ENCODE measurements at regions not wholly inside any gene's neighbourhood (a gene's known extent, or its start where the extent isn't known, plus 50 kb on each side); places are given as distances from the start of the nearest gene placed in this dataset.

- Mint-ChIP-seq H3K27ac (no peak overlapping the region), H3K36me3 (no peaks in the 10 kb centered on the region), H3K4me1 (no peaks in the 10 kb centered on the region), H3K4me3 (no peak overlapping the region), H3K27me3 (no peaks in the 10 kb centered on the region), H3K9me3 (ENCODE audit: low read depth) (no peaks in the 10 kb centered on the region)
- ATAC-seq (no peak), DNase-seq (no peak)
- CTCF ChIA-PET: interaction anchor here (2.2 kb wide), 1 partner anchor 777 kb away, joined by 6 read pairs; no protein-coding TSS in a partner anchor
Measured at GRCh38 chr12:39105111-39105510, 199.7 kb upstream of the CPNE8 start.

GRCh38 chr12:39103552-39104165 is 198.3 kb upstream of the CPNE8 start:
- no peak overlapping the region for H3K27ac Mint-ChIP-seq
- ATAC-seq: peak; percentile 58
- H3K9me3 Mint-ChIP-seq (ENCODE audit: low read depth): no peaks in the 10 kb centered on the region
- H3K4me1 Mint-ChIP-seq: no peaks in the 10 kb centered on the region
- no peaks in the 10 kb centered on the region for H3K27me3 Mint-ChIP-seq
- CTCF ChIA-PET: interaction anchor here (0.9 to 2.2 kb wide), 5 partner anchors 169 to 776 kb away, joined by 4 to 6 read pairs (median 5); partner anchors contain the start of gene CPNE8
- DNase-seq: no peak
- no peaks in the 10 kb centered on the region for H3K36me3 Mint-ChIP-seq
- H3K4me3 Mint-ChIP-seq: no peak overlapping the region

GRCh38 chr12:39102474-39103209 is 197.3 kb upstream of the CPNE8 start:
- DNase-seq: no peak
- no peak for ATAC-seq
- Mint-ChIP-seq H3K4me1 (no peaks in the 10 kb centered on the region), H3K36me3 (no peaks in the 10 kb centered on the region), H3K4me3 (no peak overlapping the region), H3K27me3 (no peaks in the 10 kb centered on the region), H3K9me3 (ENCODE audit: low read depth) (no peaks in the 10 kb centered on the region), H3K27ac (no peak overlapping the region)
- CTCF ChIA-PET: interaction anchor here (1.1 to 2.2 kb wide), 3 partner anchors 170 to 775 kb away, joined by 4 to 6 read pairs (median 5); partner anchors contain the start of gene CPNE8

GRCh38 chr12:39095636-39096330 is 190.4 kb upstream of the CPNE8 start:
- CTCF ChIA-PET: no interaction called here
- H3K4me1 Mint-ChIP-seq: no peaks in the 10 kb centered on the region
- no peaks in the 10 kb centered on the region for H3K9me3 Mint-ChIP-seq (ENCODE audit: low read depth)
- H3K27ac Mint-ChIP-seq: no peak overlapping the region
- no peak for ATAC-seq
- H3K4me3 Mint-ChIP-seq: no peak overlapping the region
- H3K27me3 Mint-ChIP-seq: no peaks in the 10 kb centered on the region
- no peaks in the 10 kb centered on the region for H3K36me3 Mint-ChIP-seq
- no peak for DNase-seq

GRCh38 chr12:39081910-39082309 is 176.5 kb upstream of the CPNE8 start:
- H3K9me3 Mint-ChIP-seq (ENCODE audit: low read depth): no peaks in the 10 kb centered on the region
- DNase-seq (no peak), ATAC-seq (no peak)
- no peaks in the 10 kb centered on the region for H3K27me3 Mint-ChIP-seq
- CTCF ChIA-PET: no interaction called here
- no peak overlapping the region for H3K4me3 Mint-ChIP-seq
- no peaks in the 10 kb centered on the region for H3K36me3 Mint-ChIP-seq
- H3K4me1 Mint-ChIP-seq: no peaks in the 10 kb centered on the region
- no peak overlapping the region for H3K27ac Mint-ChIP-seq

GRCh38 chr12:39077226-39077625 is 171.8 kb upstream of the CPNE8 start:
- CTCF ChIA-PET: no interaction called here
- H3K4me3 Mint-ChIP-seq: no peak overlapping the region

GRCh38 chr12:39074063-39074462 is 168.7 kb upstream of the CPNE8 start:
- Mint-ChIP-seq H3K4me3 (no peak overlapping the region), H3K27me3 (no peaks in the 10 kb centered on the region), H3K9me3 (ENCODE audit: low read depth) (no peaks in the 10 kb centered on the region), H3K36me3 (no peaks in the 10 kb centered on the region), H3K4me1 (no peaks in the 10 kb centered on the region), H3K27ac (no peak overlapping the region)
- DNase-seq (no peak), ATAC-seq (no peak)
- CTCF ChIA-PET: no interaction called here

More at GRCh38 chr12:39077226-39077625, 171.8 kb upstream of the CPNE8 start:
- no peaks in the 10 kb centered on the region for H3K9me3 Mint-ChIP-seq (ENCODE audit: low read depth)
- no peaks in the 10 kb centered on the region for H3K36me3 Mint-ChIP-seq
- H3K4me1 Mint-ChIP-seq: no peaks in the 10 kb centered on the region
- no peak for ATAC-seq
- DNase-seq: no peak
- H3K27me3 Mint-ChIP-seq: no peaks in the 10 kb centered on the region
- H3K27ac Mint-ChIP-seq: no peak overlapping the region

GRCh38 chr12:39072658-39073057 is 167.3 kb upstream of the CPNE8 start:
- DNase-seq (no peak), ATAC-seq (no peak)
- H3K36me3 Mint-ChIP-seq: no peaks in the 10 kb centered on the region
- no peaks in the 10 kb centered on the region for H3K9me3 Mint-ChIP-seq (ENCODE audit: low read depth)
- H3K4me3 Mint-ChIP-seq: no peak overlapping the region
- H3K27ac Mint-ChIP-seq: no peak overlapping the region
- CTCF ChIA-PET: no interaction called here
- H3K27me3 Mint-ChIP-seq: no peaks in the 10 kb centered on the region
- no peaks in the 10 kb centered on the region for H3K4me1 Mint-ChIP-seq

- no peak overlapping the region for H3K4me3 Mint-ChIP-seq
- no peak for ATAC-seq
Measured at GRCh38 chr12:39071611-39072010, 166.2 kb upstream of the CPNE8 start.

GRCh38 chr12:39070775-39071174 is 165.4 kb upstream of the CPNE8 start:
- Mint-ChIP-seq H3K27me3 (no peaks in the 10 kb centered on the region), H3K27ac (no peak overlapping the region), H3K9me3 (ENCODE audit: low read depth) (no peaks in the 10 kb centered on the region), H3K4me3 (no peak overlapping the region), H3K4me1 (no peaks in the 10 kb centered on the region), H3K36me3 (no peaks in the 10 kb centered on the region)
- ATAC-seq (no peak), DNase-seq (no peak)
- CTCF ChIA-PET: no interaction called here

More at GRCh38 chr12:39071611-39072010, 166.2 kb upstream of the CPNE8 start:
- CTCF ChIA-PET: no interaction called here
- H3K36me3 Mint-ChIP-seq: no peaks in the 10 kb centered on the region
- DNase-seq: no peak
- H3K27ac Mint-ChIP-seq: no peak overlapping the region
- no peaks in the 10 kb centered on the region for H3K9me3 Mint-ChIP-seq (ENCODE audit: low read depth)
- no peaks in the 10 kb centered on the region for H3K27me3 Mint-ChIP-seq
- no peaks in the 10 kb centered on the region for H3K4me1 Mint-ChIP-seq

GRCh38 chr12:39065455-39065854 is 160.1 kb upstream of the CPNE8 start:
- Mint-ChIP-seq H3K4me1 (no peaks in the 10 kb centered on the region), H3K27me3 (no peaks in the 10 kb centered on the region), H3K9me3 (ENCODE audit: low read depth) (no peaks in the 10 kb centered on the region), H3K36me3 (no peaks in the 10 kb centered on the region), H3K27ac (no peak overlapping the region), H3K4me3 (no peak overlapping the region)
- CTCF ChIA-PET: no interaction called here
- ATAC-seq (no peak), DNase-seq (no peak)

- CTCF ChIA-PET: no interaction called here
- Mint-ChIP-seq H3K4me1 (no peaks in the 10 kb centered on the region), H3K4me3 (no peak overlapping the region), H3K36me3 (no peaks in the 10 kb centered on the region), H3K27ac (no peak overlapping the region), H3K9me3 (ENCODE audit: low read depth) (no peaks in the 10 kb centered on the region), H3K27me3 (no peaks in the 10 kb centered on the region)
- DNase-seq (no peak), ATAC-seq (no peak)
Measured at GRCh38 chr12:39064708-39065107, 159.3 kb upstream of the CPNE8 start.

GRCh38 chr12:39062266-39062996 is 157.0 kb upstream of the CPNE8 start:
- CTCF ChIA-PET: no interaction called here
- H3K4me1 Mint-ChIP-seq: no peaks in the 10 kb centered on the region
- no peak for DNase-seq
- H3K27ac Mint-ChIP-seq: no peak overlapping the region
- no peaks in the 10 kb centered on the region for H3K36me3 Mint-ChIP-seq
- no peaks in the 10 kb centered on the region for H3K9me3 Mint-ChIP-seq (ENCODE audit: low read depth)
- no peak for ATAC-seq
- no peaks in the 10 kb centered on the region for H3K27me3 Mint-ChIP-seq
- H3K4me3 Mint-ChIP-seq: no peak overlapping the region
